Suprapubic skin (tissue), 4 donors: ENCODE measurements at regions not wholly inside any gene's neighbourhood (a gene's known extent, or its start where the extent isn't known, plus 50 kb on each side); places are given as distances from the start of the nearest gene placed in this dataset.

ENCODE experiments used
- POLR2A ChIP-seq, 2 donors: fragments of 450-650 bp; IDR thresholded peaks; one replicate each; pipeline ENCODE4 v1.6.1; 2017; ENCODE audit warnings: antibody characterized with exemption in 2 of 2, mild to moderate bottlenecking in 2 of 2, moderate library complexity in 2 of 2
- POLR2AphosphoS5 ChIP-seq, 3 donors: sonication (generic); formaldehyde crosslinking; IDR thresholded peaks; one replicate each; pipeline ENCODE4 v1.6.1; 2017; ENCODE audit warnings: antibody characterized with exemption in 3 of 3
- TF ChIP-seq, protein P1 (sequence below), 2 donors: fragments of 200-600 bp in 1 of 2; fragments of 450-650 bp in 1 of 2; sonication (generic) in 1 of 2; IDR thresholded peaks; one replicate each; pipeline ENCODE4 v1.5.1; 2016 to 2019; ENCODE audit warnings: antibody characterized with exemption in 2 of 2, mild to moderate bottlenecking in 1 of 2, moderate library complexity in 1 of 2

DNA sequence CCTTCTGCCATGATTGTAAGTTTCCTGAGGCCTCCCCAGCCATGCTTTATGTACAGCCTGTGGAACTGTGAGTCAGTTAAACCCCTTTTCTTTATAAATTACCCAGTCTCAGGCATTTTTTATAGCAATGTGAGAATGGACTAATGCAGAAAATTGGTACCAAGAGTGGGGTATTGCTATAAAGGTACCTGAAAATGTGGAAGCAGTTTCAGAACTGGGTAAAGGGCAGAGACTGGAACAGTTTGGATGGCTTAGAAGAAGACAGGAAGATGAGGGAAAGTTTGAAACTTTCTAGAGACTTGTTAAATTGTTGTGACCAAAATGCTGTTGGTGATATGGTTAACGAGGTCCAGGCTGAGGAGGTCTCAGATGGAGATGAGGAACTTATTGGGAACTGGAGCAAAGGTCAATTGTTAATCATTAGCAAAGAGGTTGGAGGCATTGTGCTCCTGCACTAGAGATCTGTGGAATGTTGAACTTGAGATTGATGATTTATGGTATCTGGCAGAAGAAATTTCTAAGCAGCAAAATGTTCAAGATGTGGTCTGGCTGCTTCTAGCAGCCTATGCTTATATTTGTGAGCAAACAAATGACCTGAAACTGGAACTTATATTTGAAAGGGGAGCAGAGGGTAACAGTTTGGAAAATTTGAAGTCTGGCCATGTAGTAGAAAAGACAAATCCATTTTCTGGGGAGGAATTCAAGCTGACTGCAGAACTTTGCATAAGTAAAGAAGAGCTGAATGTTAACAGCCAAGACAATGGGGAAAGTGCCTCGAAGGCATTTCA is 79.0 kb upstream of the GMDS start:
- no peak for TF ChIP-seq POLR2A (IDR thresholded peaks at IDR 0.05)
- TF ChIP-seq, protein P1, sequence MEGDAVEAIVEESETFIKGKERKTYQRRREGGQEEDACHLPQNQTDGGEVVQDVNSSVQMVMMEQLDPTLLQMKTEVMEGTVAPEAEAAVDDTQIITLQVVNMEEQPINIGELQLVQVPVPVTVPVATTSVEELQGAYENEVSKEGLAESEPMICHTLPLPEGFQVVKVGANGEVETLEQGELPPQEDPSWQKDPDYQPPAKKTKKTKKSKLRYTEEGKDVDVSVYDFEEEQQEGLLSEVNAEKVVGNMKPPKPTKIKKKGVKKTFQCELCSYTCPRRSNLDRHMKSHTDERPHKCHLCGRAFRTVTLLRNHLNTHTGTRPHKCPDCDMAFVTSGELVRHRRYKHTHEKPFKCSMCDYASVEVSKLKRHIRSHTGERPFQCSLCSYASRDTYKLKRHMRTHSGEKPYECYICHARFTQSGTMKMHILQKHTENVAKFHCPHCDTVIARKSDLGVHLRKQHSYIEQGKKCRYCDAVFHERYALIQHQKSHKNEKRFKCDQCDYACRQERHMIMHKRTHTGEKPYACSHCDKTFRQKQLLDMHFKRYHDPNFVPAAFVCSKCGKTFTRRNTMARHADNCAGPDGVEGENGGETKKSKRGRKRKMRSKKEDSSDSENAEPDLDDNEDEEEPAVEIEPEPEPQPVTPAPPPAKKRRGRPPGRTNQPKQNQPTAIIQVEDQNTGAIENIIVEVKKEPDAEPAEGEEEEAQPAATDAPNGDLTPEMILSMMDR (IDR thresholded peaks at IDR 0.05) = no peak
- no peak for TF ChIP-seq POLR2AphosphoS5 (IDR thresholded peaks at IDR 0.05)
